ENCODE measurements at regions not wholly inside any gene's neighbourhood (a gene's known extent, or its start where the extent isn't known, plus 50 kb on each side); places are given as distances from the start of the nearest gene placed in this dataset.

DNA sequence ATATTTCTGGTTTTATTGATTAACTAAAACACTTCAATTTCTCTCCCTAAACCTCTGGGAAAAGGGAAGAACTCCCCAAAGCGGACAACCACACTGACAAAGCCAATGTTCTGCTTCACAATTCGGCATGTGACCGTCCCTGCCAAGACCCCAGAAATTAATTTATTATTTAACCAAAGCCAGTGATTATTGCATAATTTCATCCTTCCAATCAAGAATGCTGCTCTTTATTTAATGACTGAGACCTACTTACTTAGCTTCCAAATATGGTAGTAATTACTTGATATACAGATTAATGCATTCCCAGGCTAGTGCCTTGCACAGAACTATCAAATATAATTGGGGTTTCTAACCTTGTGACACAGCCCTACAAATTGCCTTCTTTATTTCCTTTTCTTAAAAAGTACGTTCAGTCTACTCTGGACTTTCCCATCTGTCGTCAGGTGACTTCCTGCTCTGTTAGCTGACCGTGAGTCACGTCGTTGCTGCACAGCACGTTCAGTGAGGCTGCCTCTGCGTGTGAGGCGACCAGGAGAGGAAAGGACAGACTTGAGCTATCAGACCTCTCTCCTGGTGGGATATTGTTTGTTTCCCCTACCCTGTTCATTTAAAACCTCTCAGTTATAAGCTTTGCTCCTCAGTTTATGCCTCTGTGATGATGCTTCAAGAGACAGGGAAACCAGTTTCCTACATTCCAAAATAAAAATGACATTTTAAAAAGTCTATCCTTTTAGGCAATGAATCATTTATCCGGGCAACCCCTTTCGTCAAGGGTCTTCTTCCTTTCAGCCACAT, 55.7 kb upstream of the TNFAIP3 start:
- TF ChIP-seq EZH2 (IDR thresholded peaks at IDR 0.05; ENCODE audit: insufficient read depth, poor library complexity, severe bottlenecking), result no peak
- no peak for TF ChIP-seq EZH2phosphoT487 (IDR thresholded peaks at IDR 0.05; ENCODE audit: insufficient read depth, low read depth)

Measured in GM23248 (cell line).